GM12878 (cell line): ENCODE measurements at regions not wholly inside any gene's neighbourhood (a gene's known extent, or its start where the extent isn't known, plus 50 kb on each side); places are given as distances from the start of the nearest gene placed in this dataset.

Experiments used
- CTCF ChIP-seq, 3 experiments: IDR thresholded peaks in 2 of 3; conservative IDR thresholded peaks in 1 of 3; 2 replicates each; pipeline ENCODE4 v1.5.1; 2011; ENCODE audit warnings: low read depth in 3 of 3, low read length in 3 of 3, mild to moderate bottlenecking in 3 of 3, control low read depth in 2 of 3, moderate library complexity in 2 of 3, inconsistent platforms in 1 of 3, mixed read lengths in 1 of 3; ENCODE audit not compliant: control insufficient read depth in 2 of 3, insufficient read depth in 1 of 3; ENCODE audit errors: extremely low read depth in 1 of 3
- FOXK2 ChIP-seq: fragments of 450-650 bp; IDR thresholded peaks from 2 replicates; pipeline ENCODE4 v1.6.1; 2017; ENCODE audit warnings: mild to moderate bottlenecking, moderate library complexity
- NFYB ChIP-seq: IDR thresholded peaks from 2 replicates; pipeline ENCODE4 v1.6.1; 2011; ENCODE audit warnings: low read depth, mild to moderate bottlenecking, low read length, improper control_type of control experiment, moderate library complexity; ENCODE audit not compliant: insufficient read depth
- POLR2A ChIP-seq: IDR thresholded peaks from 2 replicates; pipeline ENCODE4 v1.6.1; 2011; ENCODE audit warnings: low read depth, mild to moderate bottlenecking, low read length
- POU2F2 ChIP-seq: IDR thresholded peaks from 3 replicates; pipeline ENCODE4 v1.6.1; 2011; ENCODE audit warnings: low read depth, mild to moderate bottlenecking, low read length, borderline replicate concordance
- SPI1 ChIP-seq: IDR thresholded peaks from 2 replicates; pipeline ENCODE4 v1.6.1; 2011; ENCODE audit warnings: low read depth, mild to moderate bottlenecking, low read length, moderate library complexity, borderline replicate concordance; ENCODE audit not compliant: insufficient read depth
- TAF1 ChIP-seq: IDR thresholded peaks from 2 replicates; pipeline ENCODE4 v1.6.1; 2011; ENCODE audit warnings: mild to moderate bottlenecking, low read depth, low read length, borderline replicate concordance
- TCF3 ChIP-seq: IDR thresholded peaks from 2 replicates; pipeline ENCODE4 v1.6.1; 2012; ENCODE audit warnings: low read depth, mild to moderate bottlenecking, low read length, borderline replicate concordance; ENCODE audit not compliant: insufficient read depth
- ZNF384 ChIP-seq: IDR thresholded peaks from 2 replicates; pipeline ENCODE4 v1.6.1; 2012; ENCODE audit warnings: low read depth, mild to moderate bottlenecking, low read length, improper control_type of control experiment, borderline replicate concordance
- ZNF622 ChIP-seq: fragments of 450-650 bp; IDR thresholded peaks from 2 replicates; pipeline ENCODE4 v1.6.1; 2017; ENCODE audit warnings: mild to moderate bottlenecking, inconsistent platforms
- TF ChIP-seq, protein P1 (sequence below): IDR thresholded peaks from 2 replicates; pipeline ENCODE4 v1.6.1; 2012; ENCODE audit warnings: mild to moderate bottlenecking, low read depth, low read length

- TF ChIP-seq, protein P1, sequence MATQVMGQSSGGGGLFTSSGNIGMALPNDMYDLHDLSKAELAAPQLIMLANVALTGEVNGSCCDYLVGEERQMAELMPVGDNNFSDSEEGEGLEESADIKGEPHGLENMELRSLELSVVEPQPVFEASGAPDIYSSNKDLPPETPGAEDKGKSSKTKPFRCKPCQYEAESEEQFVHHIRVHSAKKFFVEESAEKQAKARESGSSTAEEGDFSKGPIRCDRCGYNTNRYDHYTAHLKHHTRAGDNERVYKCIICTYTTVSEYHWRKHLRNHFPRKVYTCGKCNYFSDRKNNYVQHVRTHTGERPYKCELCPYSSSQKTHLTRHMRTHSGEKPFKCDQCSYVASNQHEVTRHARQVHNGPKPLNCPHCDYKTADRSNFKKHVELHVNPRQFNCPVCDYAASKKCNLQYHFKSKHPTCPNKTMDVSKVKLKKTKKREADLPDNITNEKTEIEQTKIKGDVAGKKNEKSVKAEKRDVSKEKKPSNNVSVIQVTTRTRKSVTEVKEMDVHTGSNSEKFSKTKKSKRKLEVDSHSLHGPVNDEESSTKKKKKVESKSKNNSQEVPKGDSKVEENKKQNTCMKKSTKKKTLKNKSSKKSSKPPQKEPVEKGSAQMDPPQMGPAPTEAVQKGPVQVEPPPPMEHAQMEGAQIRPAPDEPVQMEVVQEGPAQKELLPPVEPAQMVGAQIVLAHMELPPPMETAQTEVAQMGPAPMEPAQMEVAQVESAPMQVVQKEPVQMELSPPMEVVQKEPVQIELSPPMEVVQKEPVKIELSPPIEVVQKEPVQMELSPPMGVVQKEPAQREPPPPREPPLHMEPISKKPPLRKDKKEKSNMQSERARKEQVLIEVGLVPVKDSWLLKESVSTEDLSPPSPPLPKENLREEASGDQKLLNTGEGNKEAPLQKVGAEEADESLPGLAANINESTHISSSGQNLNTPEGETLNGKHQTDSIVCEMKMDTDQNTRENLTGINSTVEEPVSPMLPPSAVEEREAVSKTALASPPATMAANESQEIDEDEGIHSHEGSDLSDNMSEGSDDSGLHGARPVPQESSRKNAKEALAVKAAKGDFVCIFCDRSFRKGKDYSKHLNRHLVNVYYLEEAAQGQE: no peak
- TF ChIP-seq FOXK2: no peak
- TF ChIP-seq TCF3: no peak
- no peak for TF ChIP-seq CTCF (IDR thresholded peaks at IDR 0.05 in 2 of 3, conservative IDR thresholded peaks at IDR 0.05 in 1 of 3; ENCODE audit: control insufficient read depth in 2 of 3, extremely low read depth in 1 of 3, insufficient read depth in 1 of 3, low read depth in 3 of 3, low read length in 3 of 3)
- no peak for TF ChIP-seq SPI1
- TF ChIP-seq NFYB: no peak
- TF ChIP-seq TAF1: no peak
- TF ChIP-seq ZNF622: no peak
- no peak for TF ChIP-seq POLR2A
- TF ChIP-seq ZNF384: no peak
- no peak for TF ChIP-seq POU2F2
These were observed 205.8 kb downstream of the OR2B2 start for GRCh38 chr6:27706431-27706830.
